ENCODE measurements at regions not wholly inside any gene's neighbourhood (a gene's known extent, or its start where the extent isn't known, plus 50 kb on each side); places are given as distances from the start of the nearest gene placed in this dataset.
"Not testable (repeated sequence)": the region's sequence is repeated elsewhere in the genome, so short reads cannot be mapped to it uniquely, and the experiment has no call there.

- no peak for DNase-seq
These were observed 355.1 kb upstream of the DAB2 start for GRCh38 chr5:39779831-39780230.

GRCh38 chr5:39775797-39776365, 351.1 kb upstream of the DAB2 start:
- DNase-seq = no peak

- no peak for DNase-seq
These were observed 350.5 kb upstream of the DAB2 start for GRCh38 chr5:39775086-39775796.

GRCh38 chr5:39774605-39775004, 349.8 kb upstream of the DAB2 start:
- no peak for DNase-seq

GRCh38 chr5:39772307-39772706, 347.5 kb upstream of the DAB2 start:
- DNase-seq = no peak

- no peak for DNase-seq
These were observed 343.1 kb upstream of the DAB2 start for GRCh38 chr5:39767916-39768315.

- DNase-seq = no peak
These were observed 340.6 kb upstream of the DAB2 start for GRCh38 chr5:39765366-39765765.

- DNase-seq = no peak
These were observed 338.0 kb upstream of the DAB2 start for GRCh38 chr5:39762761-39763160.

GRCh38 chr5:39761199-39761950, 336.6 kb upstream of the DAB2 start:
- DNase-seq = no peak

GRCh38 chr5:39760385-39761198, 335.8 kb upstream of the DAB2 start:
- no peak for DNase-seq

- no peak for DNase-seq
These were observed 334.9 kb upstream of the DAB2 start for GRCh38 chr5:39759701-39760100.

- no peak for DNase-seq
These were observed 333.6 kb upstream of the DAB2 start for GRCh38 chr5:39758426-39758825.

GRCh38 chr5:39757131-39757530, 332.4 kb upstream of the DAB2 start:
- no peak for DNase-seq

- DNase-seq = no peak
These were observed 331.2 kb upstream of the DAB2 start for GRCh38 chr5:39755986-39756385.

- DNase-seq = no peak
These were observed 330.7 kb upstream of the DAB2 start for GRCh38 chr5:39755452-39755851.

- not testable (repeated sequence) for DNase-seq
These were observed 329.0 kb upstream of the DAB2 start for GRCh38 chr5:39753747-39754146.

GRCh38 chr5:39750661-39751060, 325.9 kb upstream of the DAB2 start:
- DNase-seq = no peak

- DNase-seq = no peak
These were observed 318.1 kb upstream of the DAB2 start for GRCh38 chr5:39742916-39743315.

- DNase-seq = no peak
These were observed 315.6 kb upstream of the DAB2 start for GRCh38 chr5:39740404-39740803.

GRCh38 chr5:39732166-39732565, 307.4 kb upstream of the DAB2 start:
- no peak for DNase-seq

- DNase-seq = no peak
These were observed 305.9 kb upstream of the DAB2 start for GRCh38 chr5:39730699-39731098.

GRCh38 chr5:39730006-39730405, 305.2 kb upstream of the DAB2 start:
- DNase-seq = no peak

- DNase-seq = no peak
These were observed 301.7 kb upstream of the DAB2 start for GRCh38 chr5:39726467-39726866.

Measured in NCI-H524 (cell line).